H1 (cell line): ENCODE measurements at regions not wholly inside any gene's neighbourhood (a gene's known extent, or its start where the extent isn't known, plus 50 kb on each side); places are given as distances from the start of the nearest gene placed in this dataset.

Experiments used
- CTCF ChIA-PET: fragments of 300-600 bp; sonication (Branson Sonifier 250); formaldehyde crosslinking; loops from one replicate; lab custom pipeline; 2021; ENCODE audit not compliant: partially characterized antibody; lab: Charles Lee
- POLR2A ChIA-PET: fragments of 300-600 bp; sonication (Branson Sonifier 250); formaldehyde crosslinking; loops from one replicate; lab custom pipeline; 2021; ENCODE audit warnings: inconsistent platforms; ENCODE audit not compliant: partially characterized antibody; lab: Charles Lee
- DNase-seq, 2 experiments: peaks; one replicate each; pipeline versions ENCODE4 v3.0.0 to v3.0.0-alpha.2; 2010 to 2022; ENCODE audit warnings: low spot score in 2 of 2, low read depth in 1 of 2, mixed read lengths in 1 of 2
- FAIRE-seq: peaks from 2 replicates; lab custom pipeline; 2011; peaks lifted over from hg19 to GRCh38; lab: Jason Lieb, UNC
- H2AFZ ChIP-seq: 2 replicates; pipeline ENCODE4 v1.8.1; 2012; ENCODE audit warnings: low read length, inconsistent platforms
- H2AK5ac ChIP-seq: 2 replicates; pipeline ENCODE4 v1.6.1; 2013; ENCODE audit warnings: low read depth, low read length
- H2BK120ac ChIP-seq: replicated peaks from 2 replicates; pipeline ENCODE3; 2013; ENCODE audit warnings: low read depth, low read length, inconsistent platforms
- H2BK12ac ChIP-seq: 2 replicates; pipeline ENCODE4 v1.6.1; 2013; ENCODE audit warnings: low read depth, low read length
- H2BK15ac ChIP-seq: 2 replicates; pipeline ENCODE4 v1.6.1; 2013; ENCODE audit warnings: low read length
- H2BK20ac ChIP-seq: 2 replicates; pipeline ENCODE4 v1.6.1; 2013; ENCODE audit warnings: low read length
- H2BK5ac ChIP-seq: 2 replicates; pipeline ENCODE4 v1.6.1; 2013; ENCODE audit warnings: low read depth, low read length
- H3K14ac ChIP-seq: 2 replicates; pipeline ENCODE4 v1.6.1; 2013; ENCODE audit warnings: inconsistent platforms; ENCODE audit not compliant: insufficient read length
- H3K18ac ChIP-seq: 2 replicates; pipeline ENCODE4 v1.6.1; 2013; ENCODE audit warnings: low read length; ENCODE audit errors: extremely low read depth
- H3K23ac ChIP-seq: 2 replicates; pipeline ENCODE4 v1.6.1; 2013; ENCODE audit warnings: inconsistent platforms; ENCODE audit not compliant: insufficient read length
- H3K23me2 ChIP-seq: 2 replicates; pipeline ENCODE4 v1.6.1; 2013; ENCODE audit warnings: low read depth, low read length
- H3K27ac ChIP-seq: 2 replicates; pipeline ENCODE4 v1.6.1; 2011; ENCODE audit warnings: low read depth, low read length, inconsistent platforms
- H3K27me3 ChIP-seq, 4 experiments: replicated peaks in 1 of 4; 1 replicate in 1 of 4; 2 replicates in 3 of 4; pipeline versions ENCODE4 v1.6.1 to v1.8.1; 2011 to 2013; ENCODE audit warnings: low read length in 3 of 4, mild to moderate bottlenecking in 3 of 4, inconsistent platforms in 2 of 4, mixed read lengths in 2 of 4, moderate library complexity in 1 of 4; ENCODE audit not compliant: control insufficient read depth in 3 of 4, insufficient read depth in 3 of 4; ENCODE audit errors: extremely low read depth in 1 of 4
- H3K36me3 ChIP-seq, 4 experiments: 2 replicates each; pipeline versions ENCODE4 v1.6.1 to v1.8.1; 2011 to 2013; ENCODE audit warnings: mild to moderate bottlenecking in 4 of 4, low read length in 3 of 4, moderate library complexity in 2 of 4, control low read depth in 1 of 4, inconsistent platforms in 1 of 4; ENCODE audit not compliant: insufficient read depth in 4 of 4, control insufficient read depth in 2 of 4
- H3K4ac ChIP-seq: replicated peaks from 2 replicates; pipeline ENCODE3; 2013; ENCODE audit warnings: low read length, low read depth, mixed read lengths, inconsistent platforms; ENCODE audit not compliant: insufficient read length
- H3K4me1 ChIP-seq, 4 experiments: replicated peaks in 1 of 4; 1 replicate in 1 of 4; 2 replicates in 3 of 4; pipeline versions ENCODE4 v1.6.1 to v1.8.1; 2011 to 2013; ENCODE audit warnings: low read length in 3 of 4, inconsistent platforms in 2 of 4, mixed read lengths in 1 of 4; ENCODE audit not compliant: insufficient read depth in 4 of 4, control insufficient read depth in 3 of 4
- H3K4me2 ChIP-seq, 2 experiments: 2 replicates each; pipeline versions ENCODE4 v1.6.1 to v1.8.1; 2011 to 2013; ENCODE audit warnings: low read depth in 2 of 2, low read length in 2 of 2, control low read depth in 1 of 2, inconsistent platforms in 1 of 2, mild to moderate bottlenecking in 1 of 2; ENCODE audit not compliant: insufficient read depth in 1 of 2
- H3K4me3 ChIP-seq, 4 experiments: fragments of 200-600, 300-600 bp in 1 of 4; sonication (generic), shearing (Covaris generic), sonication (Bioruptor Twin) in 1 of 4; 2 replicates each; pipeline versions ENCODE4 v1.5.1 to v1.8.1; 2011 to 2016; ENCODE audit warnings: low read length in 4 of 4, low read depth in 3 of 4, control low read depth in 2 of 4, inconsistent platforms in 2 of 4, mild to moderate bottlenecking in 2 of 4, mixed read lengths in 1 of 4, moderate library complexity in 1 of 4; ENCODE audit not compliant: insufficient read depth in 2 of 4; ENCODE audit errors: extremely low read depth in 1 of 4
- H3K56ac ChIP-seq: replicated peaks from 2 replicates; pipeline ENCODE3; 2013; ENCODE audit warnings: low read depth, mild to moderate bottlenecking, mixed read lengths, low read length, inconsistent platforms; ENCODE audit not compliant: insufficient read length
- H3K79me1 ChIP-seq: 2 replicates; pipeline ENCODE4 v1.6.1; 2013; ENCODE audit warnings: low read depth, low read length, control low read depth
- H3K79me2 ChIP-seq, 2 experiments: 2 replicates each; pipeline versions ENCODE4 v1.6.1 to v1.8.1; 2012 to 2013; ENCODE audit warnings: low read length in 2 of 2, mild to moderate bottlenecking in 2 of 2, inconsistent platforms in 1 of 2; ENCODE audit not compliant: insufficient read depth in 2 of 2, control insufficient read depth in 1 of 2
- H3K9ac ChIP-seq, 4 experiments: replicated peaks in 1 of 4; 1 replicate in 1 of 4; 2 replicates in 3 of 4; pipeline versions ENCODE4 v1.6.1 to v1.8.1; 2011 to 2013; ENCODE audit warnings: low read depth in 3 of 4, low read length in 3 of 4, control low read depth in 2 of 4, mild to moderate bottlenecking in 2 of 4, moderate library complexity in 2 of 4, inconsistent platforms in 1 of 4; ENCODE audit errors: extremely low read depth in 1 of 4
- H3K9me3 ChIP-seq, 2 experiments: 2 replicates each; pipeline versions ENCODE4 v1.6.1 to v1.8.1; 2012 to 2013; ENCODE audit warnings: mild to moderate bottlenecking in 2 of 2, moderate library complexity in 2 of 2, control low read depth in 1 of 2, inconsistent platforms in 1 of 2, low read depth in 1 of 2, low read length in 1 of 2, mixed read lengths in 1 of 2; ENCODE audit not compliant: insufficient read depth in 2 of 2
- H4K20me1 ChIP-seq, 2 experiments: replicated peaks in 1 of 2; 2 replicates each; pipeline versions ENCODE3 to v1.8.1; 2011 to 2013; ENCODE audit warnings: inconsistent platforms in 2 of 2, low read length in 2 of 2, mild to moderate bottlenecking in 1 of 2; ENCODE audit not compliant: insufficient read depth in 2 of 2, control insufficient read depth in 1 of 2
- H4K5ac ChIP-seq: 2 replicates; pipeline ENCODE4 v1.6.1; 2013; ENCODE audit warnings: low read length, low read depth, mixed read lengths, inconsistent platforms; ENCODE audit not compliant: insufficient read length
- H4K8ac ChIP-seq: 2 replicates; pipeline ENCODE4 v1.8.0; 2013; ENCODE audit warnings: mild to moderate bottlenecking, moderate library complexity, low read length, inconsistent platforms; ENCODE audit not compliant: insufficient read depth; ENCODE audit errors: extremely low read depth
- H4K91ac ChIP-seq: replicated peaks from 2 replicates; pipeline ENCODE3; 2013; ENCODE audit warnings: low read length, mixed read lengths, inconsistent platforms; ENCODE audit not compliant: insufficient read length
- whole genome bisulfite sequencing, 2 experiments: shearing (Covaris generic) in 1 of 2; methylation state at CpG; one replicate each; pipeline versions ENCODE4 v1.1.6 to v1.1.7; 2013 to 2015; ENCODE audit warnings: low lambda C conversion rate in 2 of 2, mixed read lengths in 2 of 2, inconsistent platforms in 1 of 2, low coverage in 1 of 2, missing lambda C conversion rate in 1 of 2; ENCODE audit not compliant: insufficient replicate concordance in 2 of 2, insufficient coverage in 1 of 2, insufficient read length in 1 of 2; ENCODE audit errors: extremely low coverage in 1 of 2, missing lambda C conversion rate in 1 of 2; 5-methylcytosine and 5-hydroxymethylcytosine counted together

DNA sequence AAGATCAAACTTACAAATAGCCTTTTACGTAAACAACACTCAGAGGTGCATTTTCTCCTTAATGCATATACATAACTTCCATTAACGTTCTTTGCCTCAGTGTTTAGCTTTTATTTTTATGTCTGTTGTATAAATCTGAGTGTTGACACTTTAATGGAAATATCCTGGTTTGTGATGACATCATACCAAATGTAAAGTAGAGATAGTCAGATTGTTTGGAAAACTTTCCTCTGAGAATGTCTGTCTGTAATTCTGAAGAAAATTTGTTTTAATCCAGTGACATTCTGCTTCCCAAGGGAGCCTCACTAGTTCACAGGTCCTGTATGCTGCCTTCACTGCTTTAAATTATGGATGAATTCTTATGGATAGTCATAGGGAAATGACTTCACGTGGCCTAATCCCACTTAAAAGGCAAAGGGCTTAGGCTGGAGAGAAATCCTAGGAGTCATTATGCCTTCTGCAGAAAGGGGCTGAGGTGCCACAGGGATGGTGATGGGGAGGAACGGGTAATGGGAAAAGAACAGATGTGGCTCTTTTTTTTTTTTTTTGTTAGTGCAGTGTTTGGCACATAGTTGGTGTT lies 93.2 kb downstream of the DNAJB9 start:
- no peak overlapping the region for H3K18ac ChIP-seq
- FAIRE-seq (no peak), DNase-seq (no peak)
- no peaks in the 10 kb centered on the region for H3K9me3 ChIP-seq
- no peak overlapping the region for H2BK15ac ChIP-seq
- H4K5ac ChIP-seq = no peak overlapping the region
- no peak overlapping the region for H4K91ac ChIP-seq
- H3K23me2 ChIP-seq = no peaks in the 10 kb centered on the region
- H3K79me1 ChIP-seq = no peaks in the 10 kb centered on the region
- H3K23ac ChIP-seq = no peak overlapping the region
- ChIA-PET CTCF (no interaction called here), POLR2A (no interaction called here)
- H2BK20ac ChIP-seq = no peak overlapping the region
- no peaks in the 10 kb centered on the region for H3K4me1 ChIP-seq
- H3K4me3 ChIP-seq = no peak overlapping the region
- H3K36me3 ChIP-seq = no peaks in the 10 kb centered on the region
- H3K56ac ChIP-seq = no peak overlapping the region
- H2BK12ac ChIP-seq = no peak overlapping the region
- 44% methylated on average over 4 of the region's 4 CpGs; no CpG with 5 or more reads in 1 of the 2 experiments for WGBS, 2 experiments
- no peaks in the 10 kb centered on the region for H3K79me2 ChIP-seq
- H3K4ac ChIP-seq = no peak overlapping the region
- no peak overlapping the region for H2AFZ ChIP-seq
- H2BK5ac ChIP-seq = no peak overlapping the region
- H3K27ac ChIP-seq = no peak overlapping the region
- no peak overlapping the region for H3K9ac ChIP-seq
- no peaks in the 10 kb centered on the region for H3K27me3 ChIP-seq
- no peak overlapping the region for H2BK120ac ChIP-seq
- H4K8ac ChIP-seq = no peak overlapping the region
- H2AK5ac ChIP-seq = no peak overlapping the region
- H3K14ac ChIP-seq = no peak overlapping the region
- no peaks in the 10 kb centered on the region for H4K20me1 ChIP-seq
- no peak overlapping the region for H3K4me2 ChIP-seq
